HG03139 (cell line): ENCODE measurements at regions not wholly inside any gene's neighbourhood (a gene's known extent, or its start where the extent isn't known, plus 50 kb on each side); places are given as distances from the start of the nearest gene placed in this dataset.

Source experiments
- ATAC-seq: cut with Tn5 transposase; IDR thresholded peaks from one replicate; pipeline ENCODE4 v1.9.1; 2021; ENCODE audit not compliant: unreplicated experiment

GRCh38 chr9:95627802-95628201, 111.0 kb upstream of the PTCH1 start:
- no peak for ATAC-seq

GRCh38 chr9:95626885-95627558, 110.3 kb upstream of the PTCH1 start:
- no peak for ATAC-seq

- no peak for ATAC-seq
Measured at GRCh38 chr9:95626341-95626740, 109.6 kb upstream of the PTCH1 start.

GRCh38 chr9:95623640-95624039, 106.9 kb upstream of the PTCH1 start:
- no peak for ATAC-seq

- ATAC-seq: no peak
Measured at GRCh38 chr9:95620722-95621121, 104.0 kb upstream of the PTCH1 start.

GRCh38 chr9:95620314-95620713, 103.5 kb upstream of the PTCH1 start:
- no peak for ATAC-seq

GRCh38 chr9:95615246-95615645, 98.5 kb upstream of the PTCH1 start:
- ATAC-seq: no peak

GRCh38 chr9:95613670-95614069, 96.9 kb upstream of the PTCH1 start:
- ATAC-seq: no peak

GRCh38 chr9:95611354-95611753, 94.6 kb upstream of the PTCH1 start:
- ATAC-seq: no peak

GRCh38 chr9:95610006-95610785, 93.4 kb upstream of the PTCH1 start:
- no peak for ATAC-seq

- no peak for ATAC-seq
Measured at GRCh38 chr9:95609426-95609825, 92.7 kb upstream of the PTCH1 start.

GRCh38 chr9:95608341-95608740, 91.6 kb upstream of the PTCH1 start:
- ATAC-seq: no peak

- ATAC-seq: no peak
Measured at GRCh38 chr9:95607507-95607906, 90.7 kb upstream of the PTCH1 start.

- no peak for ATAC-seq
Measured at GRCh38 chr9:95606489-95607350, 89.9 kb upstream of the PTCH1 start.

- ATAC-seq: no peak
Measured at GRCh38 chr9:95605816-95606488, 89.2 kb upstream of the PTCH1 start.

GRCh38 chr9:95605101-95605500, 88.3 kb upstream of the PTCH1 start:
- ATAC-seq: no peak

GRCh38 chr9:95598236-95598635, 81.5 kb upstream of the PTCH1 start:
- no peak for ATAC-seq

GRCh38 chr9:95595721-95596295, 79.0 kb upstream of the PTCH1 start:
- no peak for ATAC-seq

GRCh38 chr9:95592931-95593330, 76.2 kb upstream of the PTCH1 start:
- no peak for ATAC-seq

- no peak for ATAC-seq
Measured at GRCh38 chr9:95588724-95589588, 72.2 kb upstream of the PTCH1 start.
